ENCODE measurements at regions not wholly inside any gene's neighbourhood (a gene's known extent, or its start where the extent isn't known, plus 50 kb on each side); places are given as distances from the start of the nearest gene placed in this dataset.

DNA sequence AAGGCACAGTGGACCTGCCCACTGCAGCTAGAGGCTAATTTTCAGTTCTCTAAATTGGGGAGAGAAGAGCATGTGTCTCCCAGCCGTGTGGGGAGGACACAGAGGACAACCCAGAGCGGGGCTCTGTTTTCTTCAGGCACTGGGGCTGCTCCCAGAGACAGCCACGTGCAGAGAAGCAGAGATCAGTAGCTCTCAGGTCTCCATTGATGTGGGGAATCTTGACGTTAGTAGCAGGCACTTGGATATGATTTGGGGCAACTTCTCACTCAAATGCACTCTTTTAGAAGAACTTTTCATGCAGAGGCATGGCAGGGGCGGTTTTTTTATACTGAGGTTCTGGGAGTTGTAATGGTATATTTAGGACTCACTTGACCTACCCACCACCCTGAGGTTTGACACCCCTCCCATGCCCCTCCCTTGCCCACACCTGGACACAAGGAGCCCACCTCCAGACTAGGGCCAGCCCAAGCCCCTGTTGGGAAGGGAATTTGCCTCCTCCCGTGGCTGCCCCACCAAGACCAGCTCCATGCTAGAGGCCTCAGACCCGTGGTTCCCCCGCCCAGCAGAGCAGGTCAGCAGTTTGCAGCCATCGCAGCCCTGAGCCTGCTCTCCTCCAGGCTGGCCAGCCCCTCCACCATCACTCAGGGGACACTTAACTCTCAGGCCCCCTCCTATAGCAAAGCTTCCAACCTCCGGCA, 94.2 kb upstream of the RTL6 start:
- DNase-seq (ENCODE audit: low spot score) = no peak

DNA sequence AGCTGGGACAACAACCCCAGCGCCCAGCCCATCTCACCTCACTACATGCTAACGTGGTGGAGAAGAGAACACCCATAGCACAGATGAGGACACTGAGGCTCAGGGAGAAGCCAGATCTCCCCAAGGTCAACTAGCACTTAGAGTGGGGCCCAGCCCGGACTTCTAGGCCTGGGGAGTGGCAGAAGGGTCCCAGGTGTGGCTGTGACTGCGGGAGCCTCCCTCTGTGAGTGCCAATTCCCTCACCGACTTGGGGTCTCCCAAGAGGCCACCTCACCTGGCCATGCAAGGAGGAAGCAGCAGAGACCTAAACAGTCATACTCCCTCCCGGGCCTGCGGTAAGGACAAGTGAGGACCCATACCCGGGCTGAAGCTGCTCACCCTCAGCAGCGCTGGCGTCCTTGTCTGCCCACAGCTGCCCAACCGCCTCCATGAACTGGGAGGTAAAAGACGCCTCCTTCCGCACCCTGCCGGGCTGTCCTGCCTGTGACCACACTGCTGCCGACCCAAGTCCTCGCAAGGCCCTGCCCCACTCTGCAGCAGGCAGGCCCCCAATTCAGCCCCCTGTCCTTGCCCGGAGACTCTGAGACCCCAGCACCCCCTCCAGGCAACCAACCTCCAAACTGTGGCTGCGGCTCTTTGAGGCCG, 93.2 kb upstream of the RTL6 start:
- DNase-seq (ENCODE audit: low spot score) = no peak

DNA sequence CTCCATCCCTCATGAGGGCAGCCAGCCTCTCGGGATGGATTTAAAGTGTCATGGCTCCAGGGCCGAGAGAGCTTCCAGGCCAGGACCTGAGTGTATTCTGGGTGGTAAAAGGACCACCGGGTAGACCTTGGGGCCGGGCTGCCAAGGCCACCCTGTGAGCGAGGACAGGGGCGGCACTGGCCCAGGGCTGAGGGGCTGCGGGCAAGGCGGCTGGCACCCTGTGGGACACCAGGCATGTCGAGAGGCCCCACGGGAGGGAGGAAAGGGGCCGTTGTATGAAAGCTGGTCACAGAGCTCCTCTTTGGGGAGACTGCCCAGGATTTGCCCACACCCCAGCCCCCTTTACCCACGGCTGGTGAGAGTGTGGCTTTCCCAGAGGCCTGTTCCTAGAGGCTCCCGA, 92.3 kb upstream of the RTL6 start:
- DNase-seq (ENCODE audit: low spot score) = no peak

DNA sequence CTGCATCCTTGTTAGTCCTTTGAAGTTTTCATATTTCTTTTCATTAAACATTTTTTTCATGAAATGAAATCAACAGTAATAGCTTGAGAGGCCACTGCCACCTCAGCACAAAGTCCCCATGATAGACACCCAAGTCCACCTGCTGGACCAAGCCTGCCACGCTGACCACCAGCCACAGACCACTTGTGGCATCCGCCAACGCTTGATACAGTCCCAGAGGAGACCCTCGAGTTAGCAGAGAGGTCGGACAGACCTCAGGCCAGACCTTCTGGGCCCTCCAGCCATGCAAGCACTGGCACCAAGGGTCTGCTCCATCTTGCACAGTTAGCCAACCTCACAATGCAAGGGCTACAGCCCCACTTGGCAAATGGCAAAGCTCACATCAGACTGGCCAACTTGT, 91.8 kb upstream of the RTL6 start:
- DNase-seq (ENCODE audit: low spot score) = no peak

DNA sequence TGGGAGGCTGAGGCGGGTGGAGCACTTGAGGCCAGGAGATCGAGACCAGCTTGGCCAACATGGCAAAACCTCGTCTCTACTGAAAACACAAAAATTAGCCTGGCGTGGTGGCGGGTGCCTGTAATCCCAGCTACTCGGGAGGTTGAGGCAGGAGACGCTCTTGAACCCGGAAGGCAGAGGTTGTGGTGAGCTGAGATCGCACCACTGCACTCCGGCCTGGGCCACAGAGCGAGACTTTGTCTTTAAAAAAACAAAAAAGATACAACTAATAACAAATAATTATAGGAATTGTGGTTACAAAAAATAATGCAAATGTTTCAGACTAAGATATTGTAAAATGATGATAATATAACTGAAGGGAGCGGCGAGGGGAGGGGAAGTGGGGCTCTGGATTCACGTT, 90.3 kb upstream of the RTL6 start:
- no peak for DNase-seq (ENCODE audit: low spot score)

DNA sequence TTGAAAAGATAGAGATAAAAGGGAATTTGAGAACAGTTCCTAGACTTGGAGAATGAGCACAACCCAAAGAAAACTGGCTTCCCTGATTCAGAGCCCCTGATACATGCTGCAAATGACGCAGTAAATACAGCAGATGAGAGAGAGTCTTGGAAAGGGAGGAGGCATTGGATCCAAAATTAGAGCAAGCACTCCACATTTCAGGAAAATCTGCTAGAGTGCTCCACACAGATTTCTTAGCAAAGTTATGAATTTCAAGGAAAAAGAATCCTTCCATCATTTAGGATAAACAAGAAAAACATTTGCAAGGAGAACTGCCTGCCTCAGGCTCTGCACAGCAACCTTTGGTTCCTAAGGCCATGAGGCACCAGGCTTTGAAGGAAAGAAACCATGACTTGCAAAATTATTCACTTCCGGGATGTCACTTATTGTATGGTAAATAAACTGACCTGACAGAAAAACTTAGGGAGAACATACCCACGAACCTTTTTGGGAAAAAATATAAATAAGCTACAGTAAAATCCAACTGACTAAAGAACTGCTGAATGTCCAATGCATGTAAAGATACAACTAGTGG, 89.8 kb upstream of the RTL6 start:
- DNase-seq (ENCODE audit: low spot score) = no peak

DNA sequence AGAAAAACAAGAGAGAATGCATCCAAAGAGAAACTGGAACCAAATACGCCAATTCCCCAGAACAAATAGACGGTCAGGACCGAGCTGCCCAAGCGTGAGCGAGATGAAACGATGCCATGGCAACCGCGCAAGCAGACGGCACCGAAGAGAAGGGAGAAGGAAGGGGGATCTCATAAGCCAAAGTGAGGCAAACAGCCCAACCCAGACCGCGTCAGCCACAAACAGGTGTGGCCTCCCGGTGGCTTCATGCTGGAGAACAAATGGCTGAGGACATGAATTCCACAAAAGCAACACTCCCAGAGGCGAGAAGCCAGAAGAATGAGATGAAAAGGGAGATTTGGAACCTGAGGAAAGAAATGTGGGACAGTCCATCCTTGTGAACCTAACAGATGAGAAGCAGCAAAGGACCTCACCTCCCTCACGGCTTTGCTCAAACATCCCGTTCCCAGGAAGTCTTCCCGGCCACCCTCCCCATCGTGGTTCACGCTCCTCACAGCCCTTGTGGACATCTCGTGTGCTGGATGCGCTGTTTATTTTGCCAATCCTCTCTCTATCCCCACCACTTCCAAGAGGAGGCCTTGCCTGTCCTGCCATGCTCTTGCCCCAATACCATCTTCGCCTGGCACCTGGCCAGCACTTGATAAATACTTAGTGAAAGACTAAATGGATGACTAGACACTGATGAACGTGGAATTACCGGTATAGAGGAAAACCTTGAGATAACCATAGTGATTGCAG, 89.1 kb upstream of the RTL6 start:
- no peak for DNase-seq (ENCODE audit: low spot score)

DNA sequence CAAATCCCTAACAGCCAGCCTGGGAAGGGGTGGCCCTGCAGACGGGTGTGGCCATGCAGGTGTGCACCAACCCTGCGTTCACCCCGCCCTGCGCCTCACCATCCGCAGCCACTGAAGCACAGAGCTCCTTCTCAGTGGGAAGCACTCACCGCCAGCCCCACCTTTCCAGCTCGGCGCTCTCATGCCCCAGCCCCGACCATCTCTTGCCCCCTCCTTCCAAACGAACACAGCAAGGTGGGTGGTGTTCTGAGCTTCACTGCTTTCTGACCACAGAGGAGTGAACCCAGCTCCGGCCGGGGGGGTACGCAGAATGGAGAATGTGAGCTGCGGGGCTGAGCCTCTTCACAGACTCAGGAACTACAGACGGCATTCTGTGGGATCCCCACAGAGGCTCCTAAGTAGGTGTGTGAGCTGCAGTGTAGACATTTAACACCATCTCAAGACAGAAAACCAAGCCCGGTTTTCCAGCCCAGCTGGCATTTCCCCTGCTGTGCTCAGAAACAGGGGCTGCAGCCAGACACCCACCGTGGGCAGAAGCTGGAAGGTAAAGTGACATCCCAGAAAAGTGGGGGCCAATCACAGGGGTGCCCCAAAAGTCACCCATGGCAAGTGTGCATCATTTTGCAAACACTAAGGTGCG, 88.4 kb upstream of the RTL6 start:
- DNase-seq (ENCODE audit: low spot score) = no peak

DNA sequence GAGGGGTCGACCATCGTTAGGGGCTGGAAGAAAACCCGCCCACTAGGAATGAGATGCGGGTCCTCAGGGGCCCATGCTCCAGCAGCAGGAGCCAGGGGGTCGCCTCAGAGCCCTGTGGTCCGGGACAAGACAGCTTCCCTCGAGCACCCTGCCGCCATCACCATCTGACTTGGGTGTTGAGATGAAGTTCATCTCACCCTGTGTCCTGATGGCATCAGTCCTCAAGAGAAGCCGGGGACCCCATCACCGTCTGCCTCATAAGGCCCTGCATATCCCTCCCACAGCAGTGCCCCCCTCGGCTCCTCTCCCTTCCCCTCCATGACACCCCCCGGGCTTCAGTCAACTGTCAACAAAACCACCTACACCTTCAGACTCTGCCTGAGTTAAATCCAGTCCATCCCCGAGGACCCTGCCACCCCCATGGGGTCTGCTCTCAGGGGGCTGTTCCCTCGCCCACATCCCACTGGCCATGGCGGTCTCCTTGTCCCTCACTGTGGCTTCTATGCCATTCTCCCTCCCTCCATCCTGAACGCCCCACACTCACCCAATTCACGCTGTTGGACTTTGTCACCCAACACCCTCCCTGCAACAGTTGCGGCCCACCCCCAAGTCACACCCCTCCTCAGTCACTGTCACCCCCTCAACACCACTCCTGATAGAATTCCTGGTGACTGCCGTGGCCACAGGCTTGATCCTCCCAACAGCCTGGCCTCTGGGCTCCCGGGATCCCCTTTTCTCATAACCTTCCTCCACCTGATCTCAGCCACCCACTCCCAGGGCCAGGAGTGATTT, 87.7 kb upstream of the RTL6 start:
- no peak for DNase-seq (ENCODE audit: low spot score)

DNA sequence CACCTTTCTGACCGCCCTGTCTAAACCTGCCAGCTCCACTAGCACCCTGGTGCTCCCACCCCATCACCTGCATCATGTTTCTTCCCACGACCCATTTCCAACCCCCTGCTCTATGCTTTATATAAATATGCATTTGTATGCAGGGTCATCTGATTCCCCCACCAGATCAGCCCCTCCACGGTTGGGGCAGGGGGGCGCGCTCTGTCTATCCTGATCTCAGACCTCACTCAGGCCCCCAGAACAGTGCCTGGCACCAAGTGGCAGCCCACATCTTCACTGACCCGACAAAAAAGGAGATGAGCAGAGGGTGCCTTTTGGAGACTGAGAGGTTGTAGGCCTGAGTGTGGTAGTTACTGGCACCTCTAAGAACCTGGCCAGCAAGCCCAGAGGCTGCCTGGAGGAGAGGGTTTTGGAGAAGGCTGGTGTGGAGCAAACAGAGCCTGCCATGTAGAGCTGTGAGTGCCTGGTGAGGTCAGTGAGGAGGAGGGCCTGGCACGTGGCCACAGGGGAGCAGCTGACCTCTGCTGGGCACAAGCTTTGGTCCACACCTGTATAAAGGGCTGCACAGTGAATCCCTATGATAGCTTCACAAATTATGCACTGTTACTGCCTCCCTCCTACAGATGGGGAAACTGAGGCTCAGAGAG, 86.3 kb upstream of the RTL6 start:
- no peak for DNase-seq (ENCODE audit: low spot score)

DNA sequence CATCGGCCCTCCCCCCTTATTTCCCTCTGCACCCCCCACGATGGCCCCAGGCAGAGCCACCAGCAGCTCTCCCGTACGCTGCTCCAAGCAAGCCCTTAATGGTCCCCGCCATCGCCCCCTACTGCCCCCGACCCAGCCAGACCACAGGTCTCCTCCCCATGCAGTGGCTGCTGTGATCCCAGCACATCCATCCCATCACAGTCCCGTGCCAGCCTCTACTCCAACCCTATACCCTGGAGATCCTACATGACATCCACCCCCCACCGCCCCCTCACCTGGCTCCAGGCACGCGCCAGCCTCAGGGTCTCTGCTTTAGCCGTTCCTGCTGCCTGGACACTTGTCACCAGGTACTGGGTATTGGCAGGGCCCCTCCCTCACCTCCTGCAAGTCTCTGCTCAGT, 85.8 kb upstream of the RTL6 start:
- DNase-seq (ENCODE audit: low spot score) = no peak

DNA sequence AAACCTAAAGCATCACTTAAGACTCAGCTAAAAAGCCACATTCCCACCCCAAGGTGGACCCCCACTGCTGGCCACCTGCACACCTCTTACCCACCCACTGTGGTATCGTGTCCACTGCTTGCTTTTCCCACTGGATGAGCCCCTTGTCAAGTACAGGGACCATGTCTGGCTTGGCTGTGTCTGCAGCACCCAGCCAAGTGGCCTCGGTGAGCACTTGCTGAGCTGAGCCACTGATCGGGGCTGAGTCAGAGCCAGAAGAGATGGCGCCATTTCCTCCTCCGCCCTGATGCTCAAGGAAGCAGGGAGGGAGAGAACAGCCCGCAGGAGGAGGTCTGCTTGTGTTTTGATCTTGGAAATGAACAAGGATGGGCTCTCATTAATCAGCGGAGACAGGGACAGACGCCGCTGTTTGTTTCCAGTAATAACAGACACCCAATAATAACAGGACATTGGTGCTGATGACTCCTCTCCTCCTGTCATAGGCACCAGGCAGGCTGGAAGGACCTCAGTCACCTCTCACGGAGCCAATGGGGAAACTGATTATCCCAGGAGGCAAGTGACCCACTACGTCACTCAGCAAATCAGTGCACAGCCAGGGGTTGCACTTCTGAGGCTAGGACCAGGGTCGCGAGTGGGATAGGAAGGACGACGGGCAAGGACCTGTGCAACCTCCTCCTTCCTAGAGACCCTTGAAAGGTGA, 85.2 kb upstream of the RTL6 start:
- no peak for DNase-seq (ENCODE audit: low spot score)

DNA sequence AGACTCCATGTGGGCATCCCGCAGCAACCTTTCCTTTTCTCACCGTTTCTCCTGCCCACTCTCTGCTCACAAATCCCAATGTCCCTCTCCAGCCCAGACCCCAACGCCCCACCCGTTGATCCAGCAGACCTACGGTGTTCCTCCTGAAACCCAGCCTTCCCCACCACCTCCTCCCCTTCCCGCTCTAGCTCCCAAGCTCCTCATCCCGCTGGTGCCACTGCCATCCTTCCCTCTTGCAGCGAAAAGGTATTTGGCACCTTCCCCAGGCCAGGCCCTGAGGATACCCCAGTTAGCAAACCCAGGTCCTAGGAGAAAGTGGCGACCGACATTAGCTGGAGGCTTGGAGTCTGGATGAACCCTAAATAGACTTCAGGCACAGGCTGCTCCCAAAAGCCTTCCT, 84.0 kb upstream of the RTL6 start:
- no peak for DNase-seq (ENCODE audit: low spot score)

DNA sequence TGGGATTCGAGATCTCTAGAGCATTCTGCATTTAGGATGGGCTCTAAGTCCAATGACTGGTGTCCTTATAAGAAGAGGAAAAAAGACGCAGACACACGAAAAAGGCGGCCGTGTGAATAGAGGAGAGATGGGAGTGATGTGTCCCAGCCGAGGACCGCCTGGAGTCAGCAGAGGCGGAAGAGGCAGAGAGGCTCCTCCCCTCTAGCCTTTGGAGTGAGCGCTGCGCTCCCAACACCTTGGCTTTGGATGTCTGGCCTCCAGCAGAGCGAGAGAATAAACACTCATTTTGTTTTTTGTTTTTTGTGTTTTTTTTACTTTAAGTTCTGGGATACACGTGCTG, 83.0 kb upstream of the RTL6 start:
- no peak for DNase-seq (ENCODE audit: low spot score)

DNA sequence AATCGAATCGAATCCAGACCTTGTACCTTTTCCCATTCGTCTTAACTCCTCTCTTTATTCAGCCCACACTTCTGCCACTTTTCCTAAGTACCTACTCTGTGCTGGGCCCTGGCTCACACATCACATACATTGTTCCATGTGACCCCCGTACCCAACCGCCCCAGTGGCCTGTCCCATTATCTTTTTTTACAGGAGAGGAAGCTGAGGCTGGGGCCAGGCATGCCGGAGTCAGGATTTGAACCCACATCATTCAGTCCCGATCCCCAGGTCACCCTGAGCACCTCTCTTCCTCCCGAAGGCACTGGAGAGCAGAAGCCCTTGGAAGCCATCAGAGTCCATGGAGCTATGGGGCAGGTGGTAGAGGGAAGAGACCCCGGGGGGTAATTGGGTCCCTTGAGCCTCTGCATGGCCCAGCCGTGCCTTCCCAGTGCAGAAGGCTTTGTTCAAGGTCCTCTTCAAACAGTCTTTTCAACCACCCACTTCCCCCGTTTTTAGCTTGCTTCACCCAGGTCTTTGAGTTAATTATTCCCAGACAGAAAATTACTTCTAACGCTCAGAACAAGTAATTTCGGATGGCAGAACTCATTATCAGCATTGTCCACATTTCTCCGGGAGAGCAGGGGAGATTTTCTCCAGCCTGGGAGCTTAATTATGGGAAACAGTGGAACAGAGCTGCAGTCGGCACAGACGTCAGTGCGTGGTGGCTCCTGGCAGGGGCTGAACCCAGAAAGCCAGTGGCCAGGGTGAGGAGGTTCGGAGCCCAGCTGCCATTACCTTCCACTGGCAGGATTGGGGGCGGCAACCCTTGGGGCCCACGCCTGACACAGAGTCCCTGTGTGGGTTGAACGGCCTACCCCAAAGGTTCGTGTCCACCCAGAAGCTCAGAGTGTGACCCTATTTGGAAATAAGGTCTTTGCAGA, 82.4 kb upstream of the RTL6 start:
- no peak for DNase-seq (ENCODE audit: low spot score)

DNA sequence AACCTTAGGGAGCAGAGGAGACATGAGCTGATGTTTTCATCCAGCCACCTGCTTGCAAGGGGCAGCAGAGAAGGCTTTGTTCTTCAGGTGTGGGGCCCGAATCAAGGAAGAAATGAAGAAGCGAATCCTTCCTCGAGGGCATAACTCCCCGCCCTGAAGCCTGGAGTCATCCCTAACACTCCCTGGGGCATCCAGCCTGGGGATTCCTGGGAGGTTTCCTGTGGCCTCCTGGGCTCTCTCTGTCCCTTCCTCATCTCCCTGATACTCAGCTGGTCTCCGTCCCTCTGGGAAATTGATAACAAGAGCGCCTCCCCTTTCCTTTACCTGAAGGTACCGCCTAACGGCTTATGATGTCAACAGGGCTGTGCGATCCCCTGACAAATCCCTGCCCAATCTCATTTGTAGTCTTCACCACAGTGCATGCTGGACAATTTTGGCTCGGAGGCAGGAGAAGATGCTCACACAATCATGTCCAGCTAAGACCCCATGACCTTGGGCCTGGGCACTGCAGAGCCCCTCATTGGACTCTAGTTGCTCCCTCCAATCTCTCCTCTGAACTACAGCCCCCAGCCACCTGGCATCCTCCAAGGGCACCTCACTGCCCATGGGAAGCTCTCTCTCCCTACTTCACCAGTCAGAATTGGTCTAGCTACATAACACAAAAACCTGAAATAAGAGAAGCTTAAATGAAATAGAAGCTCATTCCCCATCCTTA, 80.6 kb upstream of the RTL6 start:
- no peak for DNase-seq (ENCODE audit: low spot score)

DNA sequence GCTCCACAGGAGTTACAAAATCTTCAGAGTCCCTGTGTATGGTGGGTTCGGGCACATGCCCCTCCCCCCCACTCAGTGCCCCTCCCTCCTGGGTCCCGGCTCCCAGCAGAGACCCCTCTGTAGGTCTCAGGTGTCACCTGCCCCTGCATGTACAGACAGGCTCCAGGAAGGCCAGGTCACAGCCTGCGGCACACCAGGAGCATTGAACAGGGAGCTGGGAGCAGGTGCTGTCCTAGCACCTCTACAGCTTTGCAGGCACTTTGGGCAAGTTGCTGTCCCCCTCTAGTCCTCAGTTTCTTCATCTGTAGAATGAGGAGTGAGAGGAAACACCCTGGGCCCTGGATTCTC, 80.1 kb upstream of the RTL6 start:
- DNase-seq (ENCODE audit: low spot score) = no peak

DNA sequence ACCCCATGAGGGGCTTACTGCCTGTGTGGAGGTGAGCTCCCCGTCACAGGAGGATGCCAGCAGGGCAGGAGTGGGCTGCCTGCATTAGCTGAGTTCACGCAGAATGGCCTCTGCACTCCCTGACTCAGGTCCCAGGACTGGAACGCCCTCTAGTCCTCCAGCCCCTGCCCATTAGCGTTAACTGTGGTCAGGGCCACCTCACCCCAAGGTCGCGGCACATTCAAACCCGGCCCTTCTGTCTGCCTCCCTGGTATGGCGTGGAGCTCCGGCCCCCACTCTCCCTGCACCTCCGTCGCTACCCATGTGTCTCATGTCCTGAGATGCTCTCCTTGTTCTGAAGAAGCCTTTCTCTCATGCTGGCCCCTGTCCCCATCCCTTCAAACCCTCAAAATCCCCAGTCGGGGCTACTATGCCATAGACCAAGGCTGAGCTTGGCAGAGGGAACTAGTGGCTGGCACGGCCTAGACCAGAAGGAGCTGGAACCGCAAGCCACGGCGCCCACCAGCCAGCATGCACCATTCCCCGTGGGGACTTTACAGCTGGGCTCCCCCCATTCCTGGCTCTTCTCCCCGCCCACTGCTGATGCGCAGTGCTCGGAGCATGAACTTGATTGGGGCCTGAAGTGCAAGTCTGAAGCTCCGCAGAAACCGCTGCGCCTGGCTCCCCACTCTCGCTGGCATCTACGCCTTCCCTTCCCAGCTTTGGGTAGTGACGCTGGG, 79.5 kb upstream of the RTL6 start:
- DNase-seq (ENCODE audit: low spot score) = no peak

Data from A172 (cell line).